ENCODE measurements at regions not wholly inside any gene's neighbourhood (a gene's known extent, or its start where the extent isn't known, plus 50 kb on each side); places are given as distances from the start of the nearest gene placed in this dataset.

DNA sequence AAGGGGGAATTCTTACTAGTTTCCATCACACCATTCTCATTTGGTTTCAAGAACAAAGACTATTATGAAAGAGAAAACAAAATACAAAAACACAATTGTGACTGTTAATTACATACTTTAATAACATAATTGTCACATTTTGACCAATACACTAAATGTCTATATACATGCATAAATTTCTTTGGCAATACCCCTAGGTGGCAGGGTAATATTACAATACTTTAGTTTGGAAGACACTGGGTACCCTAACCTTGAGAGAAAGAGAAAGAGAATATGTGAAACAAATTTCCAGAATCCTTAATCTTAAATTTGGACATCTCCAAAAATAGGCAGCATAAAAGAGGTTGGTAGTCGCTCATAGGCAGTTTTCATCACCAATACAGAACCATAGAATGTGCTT, 619.6 kb upstream of the ADAMTS16 start:
- TF ChIP-seq, protein P1, sequence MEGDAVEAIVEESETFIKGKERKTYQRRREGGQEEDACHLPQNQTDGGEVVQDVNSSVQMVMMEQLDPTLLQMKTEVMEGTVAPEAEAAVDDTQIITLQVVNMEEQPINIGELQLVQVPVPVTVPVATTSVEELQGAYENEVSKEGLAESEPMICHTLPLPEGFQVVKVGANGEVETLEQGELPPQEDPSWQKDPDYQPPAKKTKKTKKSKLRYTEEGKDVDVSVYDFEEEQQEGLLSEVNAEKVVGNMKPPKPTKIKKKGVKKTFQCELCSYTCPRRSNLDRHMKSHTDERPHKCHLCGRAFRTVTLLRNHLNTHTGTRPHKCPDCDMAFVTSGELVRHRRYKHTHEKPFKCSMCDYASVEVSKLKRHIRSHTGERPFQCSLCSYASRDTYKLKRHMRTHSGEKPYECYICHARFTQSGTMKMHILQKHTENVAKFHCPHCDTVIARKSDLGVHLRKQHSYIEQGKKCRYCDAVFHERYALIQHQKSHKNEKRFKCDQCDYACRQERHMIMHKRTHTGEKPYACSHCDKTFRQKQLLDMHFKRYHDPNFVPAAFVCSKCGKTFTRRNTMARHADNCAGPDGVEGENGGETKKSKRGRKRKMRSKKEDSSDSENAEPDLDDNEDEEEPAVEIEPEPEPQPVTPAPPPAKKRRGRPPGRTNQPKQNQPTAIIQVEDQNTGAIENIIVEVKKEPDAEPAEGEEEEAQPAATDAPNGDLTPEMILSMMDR (IDR thresholded peaks at IDR 0.05), result no peak
- TF ChIP-seq POLR2A (IDR thresholded peaks at IDR 0.05), result no peak

Measured in esophagus squamous epithelium (tissue), 4 donors.